Mucosa of rectum (tissue), 2 donors: ENCODE measurements at regions not wholly inside any gene's neighbourhood (a gene's known extent, or its start where the extent isn't known, plus 50 kb on each side); places are given as distances from the start of the nearest gene placed in this dataset.

Experiments
- H3K27ac ChIP-seq, 2 donors: one replicate each; pipeline ENCODE4 v1.7.0; 2013; ENCODE audit warnings: inconsistent platforms in 2 of 2, low read depth in 2 of 2, low read length in 2 of 2
- H3K27me3 ChIP-seq, 2 donors: one replicate each; pipeline ENCODE4 v1.7.0; 2013; ENCODE audit warnings: low read length in 2 of 2; ENCODE audit not compliant: control insufficient read depth in 2 of 2, insufficient read depth in 2 of 2
- H3K36me3 ChIP-seq, 2 donors: one replicate each; pipeline ENCODE4 v1.7.0; 2013; ENCODE audit warnings: low read length in 2 of 2; ENCODE audit not compliant: control insufficient read depth in 2 of 2, insufficient read depth in 2 of 2
- H3K4me1 ChIP-seq, 2 donors: one replicate each; pipeline ENCODE4 v1.7.0; 2013; ENCODE audit warnings: low read length in 2 of 2, mild to moderate bottlenecking in 1 of 2; ENCODE audit not compliant: control insufficient read depth in 2 of 2, insufficient read depth in 2 of 2
- H3K4me3 ChIP-seq, 2 donors: one replicate each; pipeline ENCODE4 v1.7.0; 2013; ENCODE audit warnings: low read length in 2 of 2
- H3K9ac ChIP-seq, 2 donors: one replicate each; pipeline ENCODE4 v1.7.0; 2013; ENCODE audit warnings: low read length in 2 of 2, low read depth in 1 of 2, mild to moderate bottlenecking in 1 of 2
- H3K9me3 ChIP-seq, 2 donors: one replicate each; pipeline ENCODE4 v1.7.0; 2013; ENCODE audit warnings: low read length in 2 of 2; ENCODE audit not compliant: control insufficient read depth in 2 of 2
- donor health status: healthy.
- donor health status: Normal muscosa, but diverticular disease.

- Histone ChIP-seq H3K9me3 (no peaks in the 10 kb centered on the region), H3K27ac (no peak overlapping the region), H3K4me3 (no peak overlapping the region), H3K36me3 (no peaks in the 10 kb centered on the region), H3K9ac (no peak overlapping the region), H3K4me1 (no peaks in the 10 kb centered on the region), H3K27me3 (no peaks in the 10 kb centered on the region)
These were observed 534.6 kb downstream of the TFEC start for GRCh38 chr7:115496006-115496405.

- H3K9me3 ChIP-seq: no peaks in the 10 kb centered on the region
- H3K4me3 ChIP-seq: no peak overlapping the region
These were observed 535.9 kb downstream of the TFEC start for GRCh38 chr7:115494529-115495147.

GRCh38 chr7:115493381-115493780, 537.2 kb downstream of the TFEC start:
- Histone ChIP-seq H3K4me3 (no peak overlapping the region), H3K9me3 (no peaks in the 10 kb centered on the region), H3K9ac (no peak overlapping the region), H3K27me3 (no peaks in the 10 kb centered on the region), H3K27ac (no peak overlapping the region), H3K36me3 (no peaks in the 10 kb centered on the region), H3K4me1 (no peaks in the 10 kb centered on the region)

More at GRCh38 chr7:115494529-115495147, 535.9 kb downstream of the TFEC start:
- Histone ChIP-seq H3K4me1 (no peaks in the 10 kb centered on the region), H3K36me3 (no peaks in the 10 kb centered on the region), H3K9ac (no peak overlapping the region), H3K27ac (no peak overlapping the region), H3K27me3 (no peaks in the 10 kb centered on the region)

GRCh38 chr7:115491744-115492380, 538.7 kb downstream of the TFEC start:
- H3K9me3 ChIP-seq: no peaks in the 10 kb centered on the region
- no peak overlapping the region for H3K27ac ChIP-seq
- H3K4me3 ChIP-seq: no peak overlapping the region
- H3K36me3 ChIP-seq: no peaks in the 10 kb centered on the region
- no peaks in the 10 kb centered on the region for H3K27me3 ChIP-seq
- H3K4me1 ChIP-seq: no peaks in the 10 kb centered on the region
- H3K9ac ChIP-seq: no peak overlapping the region

GRCh38 chr7:115479448-115479847, 551.1 kb downstream of the TFEC start:
- Histone ChIP-seq H3K4me1 (peaks cover 0 to 3% of the 10 kb centered on the region in 2 donors), H3K9ac (no peak overlapping the region), H3K9me3 (no peaks in the 10 kb centered on the region), H3K4me3 (no peak overlapping the region), H3K27ac (no peak overlapping the region), H3K27me3 (peaks cover 2 to 4% of the 10 kb centered on the region in 2 donors), H3K36me3 (no peaks in the 10 kb centered on the region)

- Histone ChIP-seq H3K36me3 (no peaks in the 10 kb centered on the region), H3K9ac (no peak overlapping the region), H3K27me3 (peaks cover 2 to 4% of the 10 kb centered on the region in 2 donors), H3K4me1 (peaks cover 0 to 3% of the 10 kb centered on the region in 2 donors), H3K9me3 (no peaks in the 10 kb centered on the region), H3K27ac (no peak overlapping the region), H3K4me3 (no peak overlapping the region)
These were observed 552.1 kb downstream of the TFEC start for GRCh38 chr7:115478426-115478825.

GRCh38 chr7:115477193-115477651, 553.3 kb downstream of the TFEC start:
- Histone ChIP-seq H3K4me1 (peaks cover 0 to 3% of the 10 kb centered on the region in 2 donors), H3K9ac (peak overlapping the region in 1 of 2 donors; percentile 47), H3K27ac (no peak overlapping the region), H3K27me3 (peaks cover 2 to 4% of the 10 kb centered on the region in 2 donors), H3K9me3 (no peaks in the 10 kb centered on the region), H3K4me3 (peak overlapping the region; percentile 51), H3K36me3 (no peaks in the 10 kb centered on the region)

GRCh38 chr7:115476671-115477181, 553.8 kb downstream of the TFEC start:
- peak overlapping the region; percentile 5 to 47 for H3K9ac ChIP-seq
- peak overlapping the region; percentile 51 for H3K4me3 ChIP-seq
- H3K27me3 ChIP-seq: peaks cover 2 to 4% of the 10 kb centered on the region in 2 donors
- H3K27ac ChIP-seq: no peak overlapping the region
- peaks cover 0 to 3% of the 10 kb centered on the region in 2 donors for H3K4me1 ChIP-seq
- no peaks in the 10 kb centered on the region for H3K36me3 ChIP-seq
- H3K9me3 ChIP-seq: no peaks in the 10 kb centered on the region

- H3K4me1 ChIP-seq: peaks cover 0 to 3% of the 10 kb centered on the region in 2 donors
- H3K27ac ChIP-seq: no peak overlapping the region
- no peak overlapping the region for H3K4me3 ChIP-seq
- H3K36me3 ChIP-seq: no peaks in the 10 kb centered on the region
- no peaks in the 10 kb centered on the region for H3K9me3 ChIP-seq
- H3K27me3 ChIP-seq: peaks cover 2 to 4% of the 10 kb centered on the region in 2 donors
- H3K9ac ChIP-seq: no peak overlapping the region
These were observed 554.0 kb downstream of the MDFIC start for GRCh38 chr7:115475761-115476385.

- Histone ChIP-seq H3K9ac (no peak overlapping the region), H3K27ac (no peak overlapping the region), H3K4me1 (peaks cover 0 to 3% of the 10 kb centered on the region in 2 donors), H3K27me3 (peaks cover 2 to 4% of the 10 kb centered on the region in 2 donors), H3K4me3 (no peak overlapping the region), H3K36me3 (no peaks in the 10 kb centered on the region), H3K9me3 (no peaks in the 10 kb centered on the region)
These were observed 553.3 kb downstream of the MDFIC start for GRCh38 chr7:115475206-115475605.
